Brain microvascular endothelial cell (primary cell): ENCODE measurements at regions not wholly inside any gene's neighbourhood (a gene's known extent, or its start where the extent isn't known, plus 50 kb on each side); places are given as distances from the start of the nearest gene placed in this dataset.

Experiments
- DNase-seq: peaks from one replicate; pipeline ENCODE4 v3.0.0-alpha.2; 2020
- H3K27ac ChIP-seq: fragments of 250-450 bp; sonication (Bioruptor Pico); 2 replicates; pipeline ENCODE4 v1.5.1; 2020; ENCODE audit warnings: mild to moderate bottlenecking, moderate library complexity
- H3K27me3 ChIP-seq: fragments of 250-450 bp; sonication (Bioruptor Pico); replicated peaks from 2 replicates; pipeline ENCODE4 v1.5.1; 2020; ENCODE audit warnings: mild to moderate bottlenecking
- H3K36me3 ChIP-seq: fragments of 250-450 bp; sonication (Bioruptor Pico); replicated peaks from 2 replicates; pipeline ENCODE4 v1.5.1; 2020; ENCODE audit warnings: mild to moderate bottlenecking
- H3K4me3 ChIP-seq: 2 replicates; pipeline ENCODE4 v1.5.1; 2011; ENCODE audit warnings: low read depth, mild to moderate bottlenecking, control low read depth, low read length, moderate library complexity
- in situ Hi-C: cut with HindIII; loops from 2 replicates; pipeline ENCODE4 v1.10.0; 2017; ENCODE audit warnings: low sequenced_read_pairs, low pct_ligation_motif_present
- TF ChIP-seq, protein P1 (sequence below): IDR thresholded peaks from 2 replicates; pipeline ENCODE4 v1.5.1; 2011; ENCODE audit warnings: low read depth, mild to moderate bottlenecking, moderate library complexity, low read length, control low read depth, inconsistent platforms; ENCODE audit errors: missing control alignments

DNA sequence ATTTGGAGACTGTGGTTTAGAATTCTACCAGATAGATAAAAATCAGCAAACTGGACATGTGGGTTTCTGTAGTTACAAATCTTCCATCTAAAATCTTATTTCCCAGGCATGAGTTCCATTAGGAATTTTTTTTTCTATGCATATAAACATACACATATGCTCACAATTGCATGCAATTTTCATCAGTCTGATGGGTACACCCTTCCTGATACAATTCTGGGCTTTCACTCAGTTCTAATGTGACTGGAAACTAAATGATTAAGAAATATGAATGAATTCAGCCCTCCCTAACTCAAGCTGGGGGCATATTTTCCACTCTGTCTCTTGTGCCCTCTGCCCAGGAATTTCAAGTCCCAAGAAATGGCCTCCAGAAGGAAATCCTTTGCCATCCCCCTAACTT is 187.1 kb downstream of the SNX19 start:
- H3K27me3 ChIP-seq: no peaks in the 10 kb centered on the region

DNA sequence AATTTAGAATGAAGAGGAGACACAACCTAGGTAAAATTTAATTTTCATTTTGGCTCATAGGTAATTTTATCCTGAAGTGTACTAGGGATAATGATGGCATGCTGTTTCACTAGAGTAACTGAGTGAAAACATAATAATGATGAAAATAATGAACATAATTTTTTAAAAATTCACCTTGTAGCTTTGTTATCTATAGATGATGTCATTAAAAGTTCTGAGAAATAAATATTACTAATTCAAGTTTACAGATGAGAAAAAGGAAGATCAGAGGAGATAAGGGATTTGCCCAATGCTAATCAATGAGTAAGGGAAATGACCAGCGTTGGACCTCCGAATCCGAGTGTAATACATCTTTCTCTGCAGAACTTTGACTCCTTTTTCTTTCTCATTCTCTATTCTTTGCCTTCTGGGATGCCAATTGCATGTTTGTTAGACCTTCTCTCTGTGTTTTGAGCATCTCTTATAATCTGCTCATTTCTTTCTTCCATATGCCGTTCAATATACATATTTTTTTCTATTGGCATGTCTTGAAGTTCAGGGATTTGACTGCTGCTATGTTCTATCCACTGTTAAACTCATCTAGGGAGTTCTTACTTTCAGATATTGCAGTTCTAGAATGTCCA is 186.5 kb downstream of the SNX19 start:
- no peaks in the 10 kb centered on the region for H3K36me3 ChIP-seq
- TF ChIP-seq, protein P1, sequence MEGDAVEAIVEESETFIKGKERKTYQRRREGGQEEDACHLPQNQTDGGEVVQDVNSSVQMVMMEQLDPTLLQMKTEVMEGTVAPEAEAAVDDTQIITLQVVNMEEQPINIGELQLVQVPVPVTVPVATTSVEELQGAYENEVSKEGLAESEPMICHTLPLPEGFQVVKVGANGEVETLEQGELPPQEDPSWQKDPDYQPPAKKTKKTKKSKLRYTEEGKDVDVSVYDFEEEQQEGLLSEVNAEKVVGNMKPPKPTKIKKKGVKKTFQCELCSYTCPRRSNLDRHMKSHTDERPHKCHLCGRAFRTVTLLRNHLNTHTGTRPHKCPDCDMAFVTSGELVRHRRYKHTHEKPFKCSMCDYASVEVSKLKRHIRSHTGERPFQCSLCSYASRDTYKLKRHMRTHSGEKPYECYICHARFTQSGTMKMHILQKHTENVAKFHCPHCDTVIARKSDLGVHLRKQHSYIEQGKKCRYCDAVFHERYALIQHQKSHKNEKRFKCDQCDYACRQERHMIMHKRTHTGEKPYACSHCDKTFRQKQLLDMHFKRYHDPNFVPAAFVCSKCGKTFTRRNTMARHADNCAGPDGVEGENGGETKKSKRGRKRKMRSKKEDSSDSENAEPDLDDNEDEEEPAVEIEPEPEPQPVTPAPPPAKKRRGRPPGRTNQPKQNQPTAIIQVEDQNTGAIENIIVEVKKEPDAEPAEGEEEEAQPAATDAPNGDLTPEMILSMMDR: no peak
- no peak for DNase-seq

More for the DNA sequence above, 187.1 kb downstream of the SNX19 start:
- H3K36me3 ChIP-seq: no peaks in the 10 kb centered on the region
- in situ Hi-C loops: no loop called here
- no peak overlapping the region for H3K27ac ChIP-seq
- TF ChIP-seq, protein P1: no peak
- no peak overlapping the region for H3K4me3 ChIP-seq
- DNase-seq: no peak

DNA sequence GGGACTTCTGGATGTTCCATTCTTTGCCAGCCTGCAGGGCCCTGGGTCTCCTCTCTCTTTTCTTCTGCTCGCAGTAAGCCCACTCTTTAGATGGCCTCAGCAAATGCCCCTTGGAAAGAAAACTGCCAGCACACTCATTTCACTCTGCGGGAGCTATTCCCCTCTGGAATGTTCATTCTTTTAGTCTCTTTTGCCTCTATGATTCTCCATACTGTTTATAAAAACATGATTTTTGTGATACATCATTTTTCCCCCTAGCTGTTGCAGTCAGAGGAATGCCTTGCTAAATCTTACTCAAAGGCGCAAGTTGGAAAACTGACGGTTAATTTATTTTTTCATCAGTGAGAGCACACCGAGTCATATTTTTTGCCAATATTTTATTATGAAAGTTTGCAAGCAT is 184.9 kb downstream of the SNX19 start:
- in situ Hi-C loops: no loop called here
- Histone ChIP-seq H3K4me3 (no peak overlapping the region), H3K36me3 (no peaks in the 10 kb centered on the region), H3K27ac (no peak overlapping the region), H3K27me3 (no peaks in the 10 kb centered on the region)
- TF ChIP-seq, protein P1: no peak
- DNase-seq: no peak

More for the DNA sequence above, 186.5 kb downstream of the SNX19 start:
- Histone ChIP-seq H3K27me3 (no peaks in the 10 kb centered on the region), H3K4me3 (no peak overlapping the region), H3K27ac (no peak overlapping the region)
- in situ Hi-C loops: no loop called here

DNA sequence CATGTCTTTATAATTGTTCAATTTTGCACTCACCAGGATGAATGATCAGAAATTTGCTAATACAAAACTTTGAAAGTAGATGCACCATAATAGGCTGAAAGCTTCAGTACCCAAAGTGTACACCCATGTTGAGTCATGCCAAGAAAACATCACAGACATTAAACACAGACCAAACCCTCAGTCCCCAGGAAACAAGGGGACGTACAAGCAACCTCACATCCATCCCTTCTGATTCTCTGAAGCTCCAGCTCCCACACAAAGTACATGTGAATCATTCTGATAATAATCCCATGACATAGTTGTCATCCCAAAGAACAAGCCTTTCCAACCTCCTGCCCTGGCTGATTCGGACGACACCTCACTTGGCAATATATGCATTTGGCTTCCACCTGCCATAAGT is 183.8 kb downstream of the SNX19 start:
- Histone ChIP-seq H3K27ac (no peak overlapping the region), H3K4me3 (no peak overlapping the region), H3K27me3 (no peaks in the 10 kb centered on the region), H3K36me3 (no peaks in the 10 kb centered on the region)
- peak; percentile 42 for DNase-seq
- TF ChIP-seq, protein P1: no peak
- in situ Hi-C loops: no loop called here

DNA sequence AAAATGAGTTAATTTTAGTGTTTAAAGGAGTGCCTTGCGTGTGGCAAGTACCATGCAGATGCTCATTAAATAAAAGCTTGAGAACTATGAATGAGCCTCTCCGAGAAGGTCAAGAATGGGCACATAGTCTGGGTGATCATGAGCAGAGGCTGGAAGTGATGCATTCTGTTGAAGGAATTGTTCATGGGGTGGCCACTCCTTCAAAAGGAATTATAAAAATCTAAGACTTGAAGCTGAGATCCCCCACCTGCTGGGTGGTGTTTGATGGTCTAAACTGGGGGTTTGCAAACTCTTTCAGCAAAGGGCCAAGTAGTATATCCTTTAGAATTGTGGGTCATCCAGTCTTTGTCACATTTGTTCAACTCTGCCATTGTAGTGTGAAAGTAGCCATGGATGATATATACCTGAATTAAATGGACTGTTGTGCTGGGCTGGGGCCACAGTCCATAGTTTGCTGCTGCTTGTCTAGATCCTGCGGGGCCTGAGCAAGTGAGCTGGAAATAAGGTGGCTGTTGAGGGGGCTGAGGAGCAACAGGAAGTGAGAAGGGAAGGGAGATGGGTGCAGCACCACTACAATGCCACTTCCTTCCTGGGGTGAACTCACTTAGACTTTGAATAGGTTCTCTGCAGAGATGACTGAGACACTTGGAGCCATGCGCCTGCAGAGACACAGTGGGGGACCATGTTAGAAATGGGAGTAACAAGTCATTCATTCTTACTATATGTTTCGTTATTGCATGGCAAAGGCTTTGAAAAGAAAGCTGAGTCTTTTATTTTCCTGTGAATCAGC is 179.0 kb downstream of the SNX19 start:
- no peaks in the 10 kb centered on the region for H3K27me3 ChIP-seq
- H3K4me3 ChIP-seq: no peak overlapping the region
- in situ Hi-C loops: no loop called here
- peak; percentile 20 for DNase-seq
- TF ChIP-seq, protein P1: no peak
- peak overlapping the region; percentile 78 for H3K27ac ChIP-seq
- H3K36me3 ChIP-seq: no peaks in the 10 kb centered on the region
